Heart left ventricle (tissue), 13 donors: ENCODE measurements at regions not wholly inside any gene's neighbourhood (a gene's known extent, or its start where the extent isn't known, plus 50 kb on each side); places are given as distances from the start of the nearest gene placed in this dataset.

Experiments used
- CTCF ChIP-seq, 12 donors: fragments of 200-600 bp; sonication (generic) in 4 of 12; IDR thresholded peaks; one replicate each; pipeline versions ENCODE4 v1.5.0 to v1.8.0; 2018 to 2022; ENCODE audit warnings: antibody characterized with exemption in 12 of 12, mild to moderate bottlenecking in 5 of 12
- POLR2A ChIP-seq, 2 donors: fragments of 450-650 bp; IDR thresholded peaks; one replicate each; pipeline ENCODE4 v1.6.1; 2017; ENCODE audit warnings: antibody characterized with exemption in 2 of 2, mild to moderate bottlenecking in 2 of 2, moderate library complexity in 2 of 2
- donor health status: ischemic (EF 13 %, LVEDD 7.1; RV severe dilation, severe dysfunction).
- donor health status: DM: no; HTN: yes; CAD: no.
- donor health status: DM: no; HTN: no; CAD: no.
- donor health status: ischemic (EF 25% LVEDD 6.9; RV normal size, moderate dysfunction).
- donor health status: ischemic (EF 25% LVEDD 5.7; RV mildly dilated, moderate dysfunction).
- donor health status: ischemic (EF 35%, LVEDD 5.7; RV mildly dilated, moderate dysfunction).
- donor health status: nonischemic (EF 11% LVEDD 7.7; RV severe dilation, severe dysfunction).
- donor health status: DM: yes; HTN: yes; CAD: no.
- donor health status: PGD.
- donor health status: ischemic (EF 29% LVEDD 5.4; RV normal size, mild dysfunction).
- donor health status: nonischemic (EF 23%, LVEDD 6.1; RV moderate dilation, normal function).

DNA sequence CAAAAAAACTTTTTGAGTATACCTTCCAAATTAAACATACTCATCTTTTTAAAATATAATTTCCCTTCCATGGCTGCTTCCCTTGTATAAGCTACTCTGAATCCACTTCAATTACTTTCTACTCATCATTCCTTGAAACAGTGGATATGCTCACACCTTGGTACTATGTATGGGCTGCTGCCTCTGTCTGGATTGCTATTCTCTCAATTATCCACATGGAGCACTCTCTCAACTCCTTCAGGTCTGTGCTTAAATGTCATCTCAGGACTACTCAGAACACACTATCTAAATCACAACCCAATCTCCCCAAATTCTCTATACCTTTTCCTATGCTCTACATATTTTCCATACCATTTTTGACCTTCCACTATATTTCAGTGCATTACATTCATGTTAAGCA is 898.9 kb upstream of the EPHA5 start:
- no peak for TF ChIP-seq CTCF (IDR thresholded peaks at IDR 0.05)
- TF ChIP-seq POLR2A (IDR thresholded peaks at IDR 0.05), result no peak
